Gastrocnemius medialis (tissue), 4 donors: ENCODE measurements at regions not wholly inside any gene's neighbourhood (a gene's known extent, or its start where the extent isn't known, plus 50 kb on each side); places are given as distances from the start of the nearest gene placed in this dataset.

Experiments used
- ATAC-seq, 2 donors: fragments of 150-250 bp; one replicate each; pipeline ENCODE4 v1.9.1; 2016
- DNase-seq, 2 donors: peaks; one replicate each; pipeline ENCODE4 v3.0.0-alpha.2; 2019
- H3K27ac ChIP-seq, 4 donors: fragments of 200-600 bp; sonication (generic); 1 replicate in 1 of 4; 2 replicates in 3 of 4; pipeline ENCODE4 v1.5.1; 2016 to 2018; ENCODE audit warnings: mild to moderate bottlenecking in 2 of 4, moderate library complexity in 1 of 4
- H3K27me3 ChIP-seq, 3 donors: fragments of 200-600 bp; sonication (generic) in 2 of 3; 1 replicate in 1 of 3; 2 replicates in 2 of 3; pipeline versions ENCODE4 v1.5.1 to v1.6.0; 2016 to 2019; ENCODE audit warnings: mild to moderate bottlenecking in 1 of 3, moderate library complexity in 1 of 3
- H3K36me3 ChIP-seq, 2 donors: fragments of 200-600 bp; sonication (generic) in 1 of 2; one replicate each; pipeline ENCODE4 v1.5.1; 2017 to 2018
- H3K4me1 ChIP-seq, 2 donors: fragments of 200-600 bp; sonication (generic) in 1 of 2; one replicate each; pipeline ENCODE4 v1.5.1; 2016 to 2017; ENCODE audit warnings: mild to moderate bottlenecking in 2 of 2
- H3K4me3 ChIP-seq, 4 donors: fragments of 200-600 bp; sonication (generic) in 3 of 4; 1 replicate in 1 of 4; 2 replicates in 3 of 4; pipeline ENCODE4 v1.5.1; 2016 to 2019; ENCODE audit warnings: mild to moderate bottlenecking in 2 of 4
- H3K9me3 ChIP-seq, 3 donors: fragments of 200-600 bp; sonication (generic) in 2 of 3; 1 replicate in 1 of 3; 2 replicates in 2 of 3; pipeline ENCODE4 v1.5.1; 2016 to 2019
- CTCF ChIP-seq, 5 experiments: fragments of 450-650 bp in 3 of 5; fragments of 200-600 bp in 2 of 5; sonication (generic) in 2 of 5; IDR thresholded peaks in 4 of 5; conservative IDR thresholded peaks in 1 of 5; 1 replicate in 4 of 5; 2 replicates in 1 of 5; pipeline ENCODE4 v1.5.1; 2016 to 2019; ENCODE audit warnings: antibody characterized with exemption in 5 of 5, mild to moderate bottlenecking in 3 of 5, moderate library complexity in 3 of 5
- POLR2A ChIP-seq, 2 donors: fragments of 450-650 bp; IDR thresholded peaks; one replicate each; pipeline ENCODE4 v1.6.1; 2017; ENCODE audit warnings: antibody characterized with exemption in 2 of 2, mild to moderate bottlenecking in 2 of 2, moderate library complexity in 2 of 2
- in situ Hi-C, 4 donors: fragments of 200-750 bp; cut with MboI; loops; one replicate each; pipeline versions ENCODE4 v1.15.0 to v1.8.0; 2017; ENCODE audit warnings: low sequenced_read_pairs in 4 of 4
- intact Hi-C: fragments of 100-400 bp; cut with DNase I; formaldehyde crosslinking; loops from one replicate; pipeline ENCODE4 v1.15.1; 2023; ENCODE audit warnings: low total_unique reads

- no peak for ATAC-seq
- H3K36me3 ChIP-seq, result no peaks in the 10 kb centered on the region
- no peak for DNase-seq
- no peaks in the 10 kb centered on the region for H3K9me3 ChIP-seq
- TF ChIP-seq CTCF (IDR thresholded peaks at IDR 0.05 in 4 of 5, conservative IDR thresholded peaks at IDR 0.05 in 1 of 5), result no peak
- no peak overlapping the region for H3K4me3 ChIP-seq
- no peaks in the 10 kb centered on the region for H3K4me1 ChIP-seq
- in situ Hi-C loops, result no loop called here
- H3K27ac ChIP-seq, result no peak overlapping the region
- intact Hi-C loops, result no loop called here
- no peaks in the 10 kb centered on the region for H3K27me3 ChIP-seq
Measured at GRCh38 chr7:45367026-45367425, 207.1 kb upstream of the ADCY1 start.

GRCh38 chr7:45368129-45368807, 205.9 kb upstream of the ADCY1 start:
- H3K4me1 ChIP-seq, result no peaks in the 10 kb centered on the region
- in situ Hi-C loops (no loop called here), intact Hi-C loops (no loop called here)
- no peak overlapping the region for H3K27ac ChIP-seq
- DNase-seq (no peak), ATAC-seq (no peak)
- TF ChIP-seq POLR2A (IDR thresholded peaks at IDR 0.05), result no peak
- no peak for TF ChIP-seq CTCF (IDR thresholded peaks at IDR 0.05 in 4 of 5, conservative IDR thresholded peaks at IDR 0.05 in 1 of 5)
- no peaks in the 10 kb centered on the region for H3K36me3 ChIP-seq
- no peak overlapping the region for H3K4me3 ChIP-seq
- no peaks in the 10 kb centered on the region for H3K9me3 ChIP-seq
- no peaks in the 10 kb centered on the region for H3K27me3 ChIP-seq

GRCh38 chr7:45384499-45384898, 189.7 kb upstream of the ADCY1 start:
- H3K27ac ChIP-seq, result no peak overlapping the region
- ATAC-seq, result no peak
- no peak for TF ChIP-seq CTCF (IDR thresholded peaks at IDR 0.05 in 4 of 5, conservative IDR thresholded peaks at IDR 0.05 in 1 of 5)
- TF ChIP-seq POLR2A (IDR thresholded peaks at IDR 0.05), result no peak
- H3K27me3 ChIP-seq, result no peaks in the 10 kb centered on the region
- DNase-seq, result no peak
- intact Hi-C loops (no loop called here), in situ Hi-C loops (no loop called here)
- no peaks in the 10 kb centered on the region for H3K4me1 ChIP-seq
- H3K4me3 ChIP-seq, result no peak overlapping the region
- no peaks in the 10 kb centered on the region for H3K36me3 ChIP-seq
- H3K9me3 ChIP-seq, result no peaks in the 10 kb centered on the region

GRCh38 chr7:45387837-45388236, 186.3 kb upstream of the ADCY1 start:
- ATAC-seq, result no peak
- intact Hi-C loops, result no loop called here
- in situ Hi-C loops, result no loop called here

More at GRCh38 chr7:45387837-45388236, 186.3 kb upstream of the ADCY1 start:
- no peak overlapping the region for H3K4me3 ChIP-seq
- no peaks in the 10 kb centered on the region for H3K9me3 ChIP-seq
- TF ChIP-seq POLR2A (IDR thresholded peaks at IDR 0.05) (no peak), CTCF (IDR thresholded peaks at IDR 0.05 in 4 of 5, conservative IDR thresholded peaks at IDR 0.05 in 1 of 5) (no peak)
- H3K36me3 ChIP-seq, result no peaks in the 10 kb centered on the region
- no peaks in the 10 kb centered on the region for H3K4me1 ChIP-seq
- H3K27ac ChIP-seq, result no peak overlapping the region
- no peak for DNase-seq
- H3K27me3 ChIP-seq, result no peaks in the 10 kb centered on the region
